ENCODE measurements at regions not wholly inside any gene's neighbourhood (a gene's known extent, or its start where the extent isn't known, plus 50 kb on each side); places are given as distances from the start of the nearest gene placed in this dataset.

DNA sequence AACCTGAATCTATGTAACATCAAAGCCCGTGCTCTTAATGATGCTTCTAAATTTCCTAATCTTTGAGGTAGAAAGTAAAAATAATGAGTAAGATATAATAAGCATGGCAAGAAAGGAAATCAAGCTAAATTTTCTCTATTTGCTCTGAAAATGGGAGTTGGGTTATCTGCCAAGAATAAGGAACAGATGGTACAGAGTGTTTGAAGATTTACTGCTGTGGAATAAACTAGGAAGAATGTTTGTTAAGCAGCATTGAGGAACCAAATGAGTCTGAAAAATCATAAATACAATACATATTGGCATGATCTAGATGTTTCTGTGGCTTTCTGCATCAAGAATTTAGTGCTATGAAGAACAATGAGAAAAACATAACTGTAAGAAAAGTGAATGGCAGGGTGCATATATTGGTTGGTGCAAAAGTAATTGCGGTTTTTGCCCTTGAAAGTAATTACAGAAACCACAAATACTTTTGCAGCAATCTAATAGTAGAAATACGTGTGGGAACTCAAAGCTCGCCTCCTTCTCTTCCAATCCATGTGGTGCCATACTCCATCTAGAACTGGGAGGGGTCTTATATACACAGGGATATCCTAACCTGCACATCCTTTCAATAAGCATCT is 87.6 kb downstream of the SUCNR1 start:
- Histone ChIP-seq H4K8ac (ENCODE audit: extremely low read depth, insufficient read depth, low read length) (no peak overlapping the region), H3K56ac (replicated peaks; ENCODE audit: insufficient read length, low read depth, low read length) (no peak overlapping the region), H3K9me3 (ENCODE audit: insufficient read depth in 2 of 2, low read depth in 1 of 2, low read length in 1 of 2) (no peaks in the 10 kb centered on the region), H3K36me3 (ENCODE audit: control insufficient read depth in 2 of 4, insufficient read depth in 4 of 4, low read length in 3 of 4) (no peaks in the 10 kb centered on the region), H3K4me3 (ENCODE audit: extremely low read depth in 1 of 4, insufficient read depth in 2 of 4, low read depth in 3 of 4, low read length in 4 of 4) (no peak overlapping the region), H2BK15ac (ENCODE audit: low read length) (no peak overlapping the region), H3K4me2 (ENCODE audit: insufficient read depth in 1 of 2, low read depth in 2 of 2, low read length in 2 of 2) (no peak overlapping the region), H2BK12ac (ENCODE audit: low read depth, low read length) (no peak overlapping the region), H3K27me3 (replicated peaks in 1 of 4; ENCODE audit: control insufficient read depth in 3 of 4, extremely low read depth in 1 of 4, insufficient read depth in 3 of 4, low read length in 3 of 4) (no peaks in the 10 kb centered on the region), H2BK5ac (ENCODE audit: low read depth, low read length) (no peak overlapping the region), H3K23me2 (ENCODE audit: low read depth, low read length) (no peaks in the 10 kb centered on the region), H3K9ac (replicated peaks in 1 of 4; ENCODE audit: extremely low read depth in 1 of 4, low read depth in 3 of 4, low read length in 3 of 4) (no peak overlapping the region), H2BK20ac (ENCODE audit: low read length) (no peak overlapping the region), H3K27ac (ENCODE audit: low read depth, low read length) (no peak overlapping the region), H4K5ac (ENCODE audit: insufficient read length, low read depth, low read length) (no peak overlapping the region), H4K91ac (replicated peaks; ENCODE audit: insufficient read length, low read length) (no peak overlapping the region), H2AFZ (ENCODE audit: low read length) (0 out of 2 replicates have a peak overlapping the region, but pooled peaks have one; percentile 52), H3K79me1 (ENCODE audit: low read depth, low read length) (no peaks in the 10 kb centered on the region), H3K23ac (ENCODE audit: insufficient read length) (no peak overlapping the region), H3K4me1 (replicated peaks in 1 of 4; ENCODE audit: control insufficient read depth in 3 of 4, insufficient read depth in 4 of 4, low read length in 3 of 4) (no peaks in the 10 kb centered on the region), H3K4ac (replicated peaks; ENCODE audit: insufficient read length, low read depth, low read length) (no peak overlapping the region), H4K20me1 (replicated peaks in 1 of 2; ENCODE audit: control insufficient read depth in 1 of 2, insufficient read depth in 2 of 2, low read length in 2 of 2) (no peaks in the 10 kb centered on the region), H3K79me2 (ENCODE audit: control insufficient read depth in 1 of 2, insufficient read depth in 2 of 2, low read length in 2 of 2) (no peaks in the 10 kb centered on the region), H2AK5ac (ENCODE audit: low read depth, low read length) (no peak overlapping the region), H3K14ac (ENCODE audit: insufficient read length) (no peak overlapping the region), H2BK120ac (replicated peaks; ENCODE audit: low read depth, low read length) (no peak overlapping the region), H3K18ac (ENCODE audit: extremely low read depth, low read length) (no peak overlapping the region)
- DNase-seq (ENCODE audit: low read depth in 1 of 2, low spot score in 2 of 2): no peak
- FAIRE-seq: no peak
- ChIA-PET CTCF (ENCODE audit: partially characterized antibody) (no interaction called here), POLR2A (ENCODE audit: partially characterized antibody) (no interaction called here)
- 89% methylated on average over 4 of the region's 4 CpGs; no CpG with 5 or more reads in 1 of the 2 experiments for WGBS, 2 experiments (ENCODE audit: extremely low coverage in 1 of 2, insufficient coverage in 1 of 2, insufficient read length in 1 of 2, insufficient replicate concordance in 2 of 2, low coverage in 1 of 2, low lambda C conversion rate in 2 of 2, missing lambda C conversion rate in 1 of 2)
- TF ChIP-seq ASH2L (IDR thresholded peaks at IDR 0.05; ENCODE audit: low read length): no peak
- TF ChIP-seq RXRA (IDR thresholded peaks at IDR 0.05; ENCODE audit: insufficient read depth, low read depth, low read length): no peak
- no peak for TF ChIP-seq CHD2 (IDR thresholded peaks at IDR 0.05; ENCODE audit: low read length)
- no peak for TF ChIP-seq KDM4A (IDR thresholded peaks at IDR 0.05; ENCODE audit: low read depth, low read length, severe bottlenecking)
- TF ChIP-seq, protein P1, sequence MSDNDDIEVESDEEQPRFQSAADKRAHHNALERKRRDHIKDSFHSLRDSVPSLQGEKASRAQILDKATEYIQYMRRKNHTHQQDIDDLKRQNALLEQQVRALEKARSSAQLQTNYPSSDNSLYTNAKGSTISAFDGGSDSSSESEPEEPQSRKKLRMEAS (IDR thresholded peaks at IDR 0.05): no peak
- TF ChIP-seq ATF3 (IDR thresholded peaks at IDR 0.05; ENCODE audit: insufficient read depth, low read depth, low read length): no peak
- no peak for TF ChIP-seq MAFK (IDR thresholded peaks at IDR 0.05; ENCODE audit: low read depth, low read length)
- TF ChIP-seq, protein P2, sequence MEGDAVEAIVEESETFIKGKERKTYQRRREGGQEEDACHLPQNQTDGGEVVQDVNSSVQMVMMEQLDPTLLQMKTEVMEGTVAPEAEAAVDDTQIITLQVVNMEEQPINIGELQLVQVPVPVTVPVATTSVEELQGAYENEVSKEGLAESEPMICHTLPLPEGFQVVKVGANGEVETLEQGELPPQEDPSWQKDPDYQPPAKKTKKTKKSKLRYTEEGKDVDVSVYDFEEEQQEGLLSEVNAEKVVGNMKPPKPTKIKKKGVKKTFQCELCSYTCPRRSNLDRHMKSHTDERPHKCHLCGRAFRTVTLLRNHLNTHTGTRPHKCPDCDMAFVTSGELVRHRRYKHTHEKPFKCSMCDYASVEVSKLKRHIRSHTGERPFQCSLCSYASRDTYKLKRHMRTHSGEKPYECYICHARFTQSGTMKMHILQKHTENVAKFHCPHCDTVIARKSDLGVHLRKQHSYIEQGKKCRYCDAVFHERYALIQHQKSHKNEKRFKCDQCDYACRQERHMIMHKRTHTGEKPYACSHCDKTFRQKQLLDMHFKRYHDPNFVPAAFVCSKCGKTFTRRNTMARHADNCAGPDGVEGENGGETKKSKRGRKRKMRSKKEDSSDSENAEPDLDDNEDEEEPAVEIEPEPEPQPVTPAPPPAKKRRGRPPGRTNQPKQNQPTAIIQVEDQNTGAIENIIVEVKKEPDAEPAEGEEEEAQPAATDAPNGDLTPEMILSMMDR (IDR thresholded peaks at IDR 0.05; ENCODE audit: control extremely low read depth in 1 of 3, insufficient read depth in 1 of 3, low read depth in 1 of 3, low read length in 3 of 3): no peak
- TF ChIP-seq FOSL1 (IDR thresholded peaks at IDR 0.05; ENCODE audit: insufficient read depth, low read depth, low read length): no peak
- TF ChIP-seq KDM5A (IDR thresholded peaks at IDR 0.05; ENCODE audit: low read length): no peak
- no peak for TF ChIP-seq KDM1A (IDR thresholded peaks at IDR 0.05; ENCODE audit: borderline replicate concordance, low read length)
